Tibial nerve (tissue), 3 donors: ENCODE measurements at regions not wholly inside any gene's neighbourhood (a gene's known extent, or its start where the extent isn't known, plus 50 kb on each side); places are given as distances from the start of the nearest gene placed in this dataset.

ENCODE experiments used
- CTCF ChIP-seq, 5 experiments: fragments of 200-600 bp in 3 of 5; fragments of 450-650 bp in 2 of 5; sonication (generic) in 3 of 5; IDR thresholded peaks; one replicate each; pipeline ENCODE4 v1.5.1; 2016 to 2019; ENCODE audit warnings: antibody characterized with exemption in 5 of 5, mild to moderate bottlenecking in 3 of 5, moderate library complexity in 2 of 5
- POLR2A ChIP-seq, 2 donors: fragments of 450-650 bp; IDR thresholded peaks; one replicate each; pipeline ENCODE4 v1.6.1; 2017; ENCODE audit warnings: antibody characterized with exemption in 2 of 2, mild to moderate bottlenecking in 2 of 2, moderate library complexity in 2 of 2

DNA sequence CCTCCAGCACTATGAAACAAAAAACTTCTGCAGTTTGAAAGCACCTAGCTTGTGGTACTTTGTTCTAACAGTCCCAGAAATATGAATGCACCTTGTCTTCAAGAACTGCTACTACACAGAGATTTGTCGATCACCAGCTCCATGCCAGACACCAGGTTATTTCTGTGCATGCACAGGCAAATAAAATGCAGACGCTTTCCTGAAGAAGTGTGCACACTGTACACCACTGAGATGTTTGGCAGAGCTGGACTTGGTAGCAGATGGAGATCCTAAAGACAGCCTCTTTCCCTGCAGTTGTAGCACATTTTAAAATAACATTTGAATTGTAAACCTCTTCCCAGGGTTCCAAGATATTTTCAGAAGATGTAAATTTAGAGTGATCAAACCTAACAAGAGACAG, 730.0 kb downstream of the MTRR start:
- TF ChIP-seq POLR2A (IDR thresholded peaks at IDR 0.05) (no peak), CTCF (IDR thresholded peaks at IDR 0.05) (no peak)
